NB4 (cell line): ENCODE measurements at regions not wholly inside any gene's neighbourhood (a gene's known extent, or its start where the extent isn't known, plus 50 kb on each side); places are given as distances from the start of the nearest gene placed in this dataset.
"Not testable (repeated sequence)": the region's sequence is repeated elsewhere in the genome, so short reads cannot be mapped to it uniquely, and the experiment has no call there.

Experiments
- MYC ChIP-seq: IDR thresholded peaks from 2 replicates; pipeline ENCODE4 v1.6.1; 2011; ENCODE audit warnings: low read depth, low read length
- POLR2A ChIP-seq: IDR thresholded peaks from 2 replicates; pipeline ENCODE4 v1.6.1; 2011; ENCODE audit warnings: mild to moderate bottlenecking; ENCODE audit not compliant: insufficient read length; ENCODE audit errors: extremely low read depth
- TF ChIP-seq, protein P1 (sequence below): IDR thresholded peaks from one replicate; pipeline ENCODE4 v1.5.1; 2012; ENCODE audit warnings: low read depth, low read length

DNA sequence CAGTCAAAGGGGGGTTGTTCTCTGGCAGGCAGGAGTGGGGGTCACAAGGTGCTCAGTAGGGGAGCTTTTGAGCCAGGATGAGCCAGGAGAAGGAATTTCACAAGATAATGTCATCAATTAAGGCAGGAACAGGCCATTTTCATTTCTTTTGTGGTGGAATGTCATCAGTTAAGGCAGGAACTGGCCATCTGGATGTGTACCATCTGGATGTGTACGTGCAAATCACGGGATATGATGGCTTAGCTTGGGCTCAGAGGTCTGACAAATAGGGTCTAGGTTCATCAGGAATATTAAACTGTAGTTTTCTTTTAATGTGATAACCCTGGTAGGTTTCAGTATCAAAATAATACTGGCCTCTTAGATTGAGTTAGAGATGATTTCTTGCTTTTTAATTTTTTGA, 752.4 kb upstream of the ANO3 start:
- TF ChIP-seq, protein P1, sequence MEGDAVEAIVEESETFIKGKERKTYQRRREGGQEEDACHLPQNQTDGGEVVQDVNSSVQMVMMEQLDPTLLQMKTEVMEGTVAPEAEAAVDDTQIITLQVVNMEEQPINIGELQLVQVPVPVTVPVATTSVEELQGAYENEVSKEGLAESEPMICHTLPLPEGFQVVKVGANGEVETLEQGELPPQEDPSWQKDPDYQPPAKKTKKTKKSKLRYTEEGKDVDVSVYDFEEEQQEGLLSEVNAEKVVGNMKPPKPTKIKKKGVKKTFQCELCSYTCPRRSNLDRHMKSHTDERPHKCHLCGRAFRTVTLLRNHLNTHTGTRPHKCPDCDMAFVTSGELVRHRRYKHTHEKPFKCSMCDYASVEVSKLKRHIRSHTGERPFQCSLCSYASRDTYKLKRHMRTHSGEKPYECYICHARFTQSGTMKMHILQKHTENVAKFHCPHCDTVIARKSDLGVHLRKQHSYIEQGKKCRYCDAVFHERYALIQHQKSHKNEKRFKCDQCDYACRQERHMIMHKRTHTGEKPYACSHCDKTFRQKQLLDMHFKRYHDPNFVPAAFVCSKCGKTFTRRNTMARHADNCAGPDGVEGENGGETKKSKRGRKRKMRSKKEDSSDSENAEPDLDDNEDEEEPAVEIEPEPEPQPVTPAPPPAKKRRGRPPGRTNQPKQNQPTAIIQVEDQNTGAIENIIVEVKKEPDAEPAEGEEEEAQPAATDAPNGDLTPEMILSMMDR: not testable (repeated sequence)
- not testable (repeated sequence) for TF ChIP-seq POLR2A, MYC
